SKM-1 (cell line): ENCODE measurements at regions not wholly inside any gene's neighbourhood (a gene's known extent, or its start where the extent isn't known, plus 50 kb on each side); places are given as distances from the start of the nearest gene placed in this dataset.
"Not testable (repeated sequence)": the region's sequence is repeated elsewhere in the genome, so short reads cannot be mapped to it uniquely, and the experiment has no call there.

ENCODE experiments used
- DNase-seq: peaks from one replicate; lab custom pipeline; 2025; ENCODE audit not compliant: unreplicated experiment; lab: John Stamatoyannopoulos, UW

- no peak for DNase-seq
Observed at GRCh38 chr7:25580141-25580540, 351.9 kb upstream of the NPVF start.

DNA sequence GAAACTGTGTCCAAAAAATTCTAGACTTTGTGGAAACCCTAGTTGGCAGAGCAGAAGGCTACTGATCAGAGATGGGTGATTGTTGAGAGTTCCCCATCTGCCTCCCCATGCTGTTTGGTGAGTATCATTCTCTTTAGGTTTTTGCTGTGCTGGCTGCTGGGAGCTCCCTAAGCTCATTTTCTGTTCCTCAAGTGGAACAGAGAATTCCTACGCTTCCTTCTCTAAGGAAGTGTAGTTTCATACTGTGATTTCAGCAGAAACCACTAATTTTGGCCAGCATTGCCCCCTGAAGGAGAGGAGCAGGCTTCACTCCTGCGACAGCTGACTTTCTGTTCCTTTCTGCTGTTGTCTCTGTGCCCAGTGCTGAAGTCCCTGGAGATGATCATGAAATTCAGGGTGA, 355.3 kb upstream of the NPVF start:
- no peak for DNase-seq

DNA sequence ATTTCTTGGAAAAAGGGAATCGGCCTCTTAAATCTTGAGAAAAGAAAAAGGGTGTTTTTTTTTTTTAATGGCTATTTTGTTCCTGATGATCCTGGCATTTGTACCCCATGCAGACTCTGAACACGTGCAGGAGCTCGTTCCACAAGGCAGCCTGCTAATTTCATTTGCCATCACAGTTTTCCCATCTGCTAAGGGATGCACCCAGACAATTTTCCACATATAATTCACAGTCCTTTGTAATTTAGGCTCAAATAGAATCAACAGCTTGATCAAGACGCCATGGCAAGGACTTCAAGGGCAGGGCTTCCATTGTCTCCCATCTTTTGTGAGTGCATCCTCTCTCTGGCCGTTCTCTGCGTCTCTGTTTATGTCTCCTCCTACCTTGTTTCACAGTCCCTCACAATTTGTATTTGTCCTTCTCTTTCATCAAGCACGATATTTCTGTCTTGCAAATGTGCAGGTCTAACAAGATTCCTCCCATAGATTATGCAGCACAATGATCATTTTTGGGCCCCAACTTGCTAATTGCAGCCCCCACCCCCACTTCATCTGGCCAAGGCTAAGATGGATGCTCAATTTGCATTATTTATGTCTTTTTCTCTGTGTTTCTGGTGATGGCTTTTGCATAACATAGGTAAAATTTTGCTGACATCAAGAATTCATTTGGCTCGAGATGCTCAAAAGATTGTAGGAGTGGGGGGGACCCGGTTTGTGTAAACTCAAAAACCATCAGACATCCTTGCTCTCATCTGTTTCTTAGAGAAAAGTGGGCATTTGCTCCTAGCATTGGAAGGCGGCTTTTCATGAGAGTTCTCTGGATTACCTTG, 356.0 kb upstream of the NPVF start:
- DNase-seq, result no peak

GRCh38 chr7:25586513-25586912, 358.2 kb upstream of the NPVF start:
- no peak for DNase-seq

DNA sequence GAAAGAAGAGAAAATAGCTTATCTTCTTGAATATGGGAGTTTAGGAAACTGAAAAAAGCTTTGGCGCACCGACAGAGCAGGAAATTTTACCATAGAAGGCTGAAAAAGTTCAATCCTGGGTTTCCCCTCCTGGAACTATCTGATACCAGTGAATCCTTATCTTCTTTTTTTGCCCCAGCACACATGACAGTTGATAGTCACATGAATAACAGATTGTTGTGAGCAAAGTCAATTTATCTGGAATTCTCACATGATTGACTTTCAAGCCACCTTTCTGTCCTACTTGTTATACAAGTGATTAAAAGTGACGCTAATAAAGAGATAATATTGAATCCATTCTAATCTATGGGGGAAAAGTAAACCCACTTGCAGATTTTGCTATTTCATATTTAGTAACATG, 365.8 kb upstream of the NPVF start:
- DNase-seq, result no peak

- no peak for DNase-seq
Observed at GRCh38 chr7:25594728-25595127, 366.4 kb upstream of the NPVF start.

- no peak for DNase-seq
Observed at GRCh38 chr7:25595996-25596395, 367.7 kb upstream of the NPVF start.

DNA sequence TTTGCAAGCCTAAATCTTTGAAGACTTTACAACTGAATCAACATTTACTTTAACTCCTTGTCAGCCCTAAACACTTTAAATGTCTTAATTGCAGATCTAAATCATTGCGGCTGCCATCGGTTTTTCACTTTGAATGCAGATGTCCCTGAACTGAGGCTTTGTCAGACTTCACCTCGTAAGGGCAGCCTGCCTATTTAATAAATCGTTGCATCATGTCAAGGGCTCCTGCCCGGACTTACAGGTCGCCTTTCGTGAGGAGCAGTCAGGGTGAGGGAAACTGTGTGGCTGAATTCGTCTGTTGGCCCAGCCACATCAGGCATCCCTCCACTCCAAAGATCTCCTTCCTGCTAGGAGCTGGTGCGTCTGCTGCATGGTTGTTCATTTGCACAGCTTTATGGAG, 368.2 kb upstream of the NPVF start:
- no peak for DNase-seq

GRCh38 chr7:25597946-25598345, 369.7 kb upstream of the NPVF start:
- DNase-seq, result no peak

GRCh38 chr7:25598765-25599164, 370.5 kb upstream of the NPVF start:
- DNase-seq, result no peak

DNA sequence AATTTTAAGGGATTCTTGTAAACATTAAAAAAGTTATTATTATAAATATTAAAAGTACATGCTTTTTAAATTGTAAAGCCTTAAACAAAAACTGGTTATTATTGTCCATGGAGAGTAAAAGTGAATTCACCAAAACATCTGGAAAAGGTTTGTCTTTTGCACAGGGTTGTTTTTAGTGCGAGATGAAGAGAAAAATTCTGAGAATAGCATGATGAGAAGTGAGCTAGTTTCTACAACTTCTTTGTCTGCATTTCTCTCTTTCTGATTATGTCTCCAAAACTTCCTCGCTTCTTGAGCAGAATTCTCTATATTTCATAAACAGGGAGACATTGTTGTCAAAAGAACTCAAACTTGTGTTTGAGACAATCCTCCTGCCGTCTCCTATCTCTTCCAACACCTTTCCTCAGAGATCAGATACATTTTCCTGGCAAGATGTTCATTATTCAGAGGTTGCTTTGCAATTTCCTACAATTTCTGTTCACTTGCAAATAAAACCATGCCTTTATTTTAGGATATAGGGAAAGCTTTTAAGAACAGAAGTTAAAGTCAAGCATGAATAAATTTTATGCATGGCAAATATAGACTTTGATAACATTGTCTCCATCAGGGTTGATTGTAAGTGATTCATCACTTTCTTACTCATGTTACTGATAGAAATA, 372.1 kb upstream of the NPVF start:
- no peak for DNase-seq

- DNase-seq, result not testable (repeated sequence)
Observed at GRCh38 chr7:25602730-25603426, 374.6 kb upstream of the NPVF start.

DNA sequence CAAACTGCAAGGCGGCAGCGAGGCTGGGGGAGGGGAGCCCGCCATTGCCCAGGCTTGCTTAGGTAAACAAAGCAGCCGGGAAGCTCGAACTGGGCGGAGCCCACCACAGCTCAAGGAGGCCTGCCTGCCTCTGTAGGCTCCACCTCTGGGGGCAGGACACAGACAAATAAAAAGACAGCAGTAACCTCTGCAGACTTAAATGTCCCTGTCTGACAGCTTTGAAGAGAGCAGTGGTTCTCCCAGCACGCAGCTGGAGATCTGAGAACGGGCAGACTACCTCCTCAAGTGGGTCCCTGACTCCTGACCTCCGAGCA, 375.1 kb upstream of the NPVF start:
- DNase-seq, result not testable (repeated sequence)

DNA sequence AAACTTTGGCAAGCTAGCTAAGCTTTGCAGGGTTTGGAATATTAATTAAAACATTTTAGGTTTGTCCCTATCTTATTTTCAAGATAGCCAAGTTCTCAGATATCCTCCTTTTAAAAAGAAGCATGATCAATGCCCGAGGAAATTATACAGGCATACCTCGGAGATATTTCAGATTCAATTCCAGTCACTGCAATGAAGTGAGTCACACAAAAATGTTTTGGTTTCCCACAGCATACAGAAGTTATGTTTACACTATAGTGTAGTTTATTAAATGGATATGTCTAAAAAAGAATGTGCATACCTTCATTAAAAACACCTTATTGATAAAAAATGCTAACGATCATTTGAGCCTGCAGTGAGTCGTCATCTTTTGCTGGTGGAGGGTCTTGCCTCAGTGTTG, 382.9 kb upstream of the NPVF start:
- no peak for DNase-seq

DNA sequence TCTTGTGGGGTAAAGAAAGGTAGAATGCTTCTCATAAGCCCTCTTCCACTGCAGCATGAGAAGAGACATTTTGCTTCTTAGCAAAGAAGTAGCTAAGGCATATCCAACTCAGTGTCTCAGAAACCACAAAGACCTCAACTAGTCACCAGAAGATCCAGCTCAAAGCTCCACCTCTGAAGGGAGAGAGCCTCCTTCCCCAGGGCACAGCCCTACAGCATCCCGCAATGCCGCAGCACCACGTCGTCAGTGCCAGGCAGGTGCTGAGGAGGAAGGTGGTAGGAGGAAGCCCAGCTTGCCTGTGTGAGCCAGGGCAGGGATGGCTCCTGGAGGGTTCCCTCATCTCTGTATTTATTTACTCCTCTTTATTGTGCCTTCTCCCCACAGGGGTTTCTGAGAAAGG, 385.6 kb upstream of the NPVF start:
- no peak for DNase-seq

DNA sequence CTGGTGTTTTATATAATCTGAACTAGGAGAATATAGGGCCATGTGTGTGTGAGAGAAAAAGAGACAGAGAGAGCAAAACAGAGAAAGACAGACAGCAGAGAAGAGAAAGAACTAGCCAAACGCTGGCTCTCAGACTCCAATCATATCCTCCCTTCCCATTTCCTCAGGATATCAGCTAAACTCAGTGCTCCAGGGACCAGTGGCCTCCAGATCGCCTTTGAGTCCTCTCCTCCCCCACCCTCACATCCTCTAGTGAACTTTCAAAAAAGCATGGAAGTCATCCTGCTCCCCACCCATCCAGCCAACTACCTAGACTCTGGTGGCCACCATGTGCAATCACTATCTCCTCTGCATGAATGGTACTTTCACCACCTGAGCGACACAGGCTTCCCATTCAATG, 386.1 kb upstream of the NPVF start:
- DNase-seq, result no peak

DNA sequence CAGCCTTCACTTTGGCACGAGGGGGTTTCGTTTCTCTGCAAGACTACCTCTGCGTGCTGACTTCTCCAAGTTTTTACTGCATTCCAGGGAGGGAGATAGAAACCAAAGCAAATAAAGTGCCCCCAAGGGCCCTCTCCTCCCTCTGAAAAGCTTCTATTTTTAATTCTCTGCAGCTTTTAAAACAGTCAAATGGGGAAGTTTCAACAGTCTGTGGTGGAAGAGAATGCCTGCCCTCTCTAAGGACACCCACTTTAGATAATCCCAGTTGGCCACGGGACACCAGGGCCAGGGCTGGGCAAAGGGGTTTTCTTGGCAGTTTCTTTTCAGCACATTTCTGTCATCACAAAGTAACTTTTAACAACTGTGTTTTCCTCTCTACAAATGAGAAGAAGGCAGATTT, 386.7 kb upstream of the NPVF start:
- DNase-seq, result peak; percentile 15

DNA sequence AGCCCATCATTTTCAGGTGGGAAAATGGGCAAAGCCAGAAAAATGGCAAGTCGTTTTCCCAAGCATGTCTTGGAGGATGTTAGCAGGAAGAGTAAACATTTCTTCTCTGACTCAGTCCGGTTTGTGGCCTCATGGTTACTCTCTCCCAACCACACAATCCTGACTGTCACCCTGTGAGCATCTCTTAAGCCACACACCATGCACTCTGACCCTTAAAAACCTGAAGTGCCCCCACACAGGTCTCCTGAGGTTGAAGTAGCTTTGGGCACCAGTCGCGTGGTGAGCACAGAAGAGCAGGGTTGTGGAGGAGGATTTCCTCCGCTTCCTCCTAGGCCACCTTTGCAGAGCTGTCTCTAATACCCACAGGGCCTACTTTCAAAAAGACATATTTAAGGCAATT, 387.3 kb upstream of the NPVF start:
- DNase-seq, result peak; percentile 52

DNA sequence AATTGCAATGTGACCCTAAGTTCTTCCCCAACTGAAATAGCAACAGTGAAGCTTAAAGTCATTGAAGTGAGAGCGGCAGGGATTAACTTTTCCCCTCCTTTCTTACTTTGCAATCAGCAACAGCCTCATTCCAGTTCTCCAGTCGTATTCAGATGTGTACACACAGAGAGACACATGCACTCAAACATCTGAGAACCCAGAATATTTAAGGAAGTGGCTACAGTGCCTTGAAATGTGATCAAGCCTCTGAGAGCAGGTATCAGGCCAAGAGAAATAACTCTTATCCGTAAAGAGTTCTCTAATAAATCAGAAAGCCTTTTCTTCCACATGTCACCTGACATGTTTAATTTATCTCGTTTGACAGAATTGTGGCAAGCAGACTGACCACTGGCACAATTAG, 388.9 kb upstream of the NPVF start:
- DNase-seq, result peak; percentile 15

DNA sequence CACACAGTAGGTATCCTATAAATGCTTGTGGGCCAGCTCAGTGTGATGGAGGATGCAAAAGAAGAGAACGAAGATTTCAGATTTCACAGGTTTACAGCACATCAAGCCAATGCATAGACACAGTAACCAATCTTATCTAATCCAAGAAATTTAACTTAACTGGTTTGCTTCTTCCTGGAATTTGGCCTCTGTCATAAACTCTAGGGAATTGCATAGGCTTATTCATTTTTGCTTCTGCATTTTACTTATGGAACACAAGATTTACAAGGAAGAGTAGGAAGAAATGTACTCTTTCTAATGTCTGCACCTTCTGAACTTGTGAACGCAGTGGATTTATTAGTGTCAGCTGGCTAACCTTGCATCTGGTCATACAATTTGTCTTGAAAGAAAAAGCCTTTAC, 389.4 kb upstream of the NPVF start:
- no peak for DNase-seq

GRCh38 chr7:25619381-25619780, 391.1 kb upstream of the NPVF start:
- DNase-seq, result no peak
